ENCODE measurements at regions not wholly inside any gene's neighbourhood (a gene's known extent, or its start where the extent isn't known, plus 50 kb on each side); places are given as distances from the start of the nearest gene placed in this dataset.

- TF ChIP-seq POLR2A (IDR thresholded peaks at IDR 0.05) (no peak), CTCF (IDR thresholded peaks at IDR 0.05) (no peak)
Observed at GRCh38 chr6:156560476-156560875, 216.7 kb upstream of the ARID1B start.

Data from suprapubic skin (tissue), 3 donors.